NCI-H526 treated with DMSO at 0.1 percent for 48 hours (cell line): ENCODE measurements at regions not wholly inside any gene's neighbourhood (a gene's known extent, or its start where the extent isn't known, plus 50 kb on each side); places are given as distances from the start of the nearest gene placed in this dataset.
A peak's percentile ranks its signal among the peaks of the same experiment; 100 is the strongest.
"Not testable (repeated sequence)": the region's sequence is repeated elsewhere in the genome, so short reads cannot be mapped to it uniquely, and the experiment has no call there.

Source experiments
- DNase-seq: peaks from one replicate; lab custom pipeline; 2025; lab: John Stamatoyannopoulos, UW

GRCh38 chr5:34555699-34556508, 100.2 kb upstream of the RAI14 start:
- DNase-seq: peak; percentile 85

DNA sequence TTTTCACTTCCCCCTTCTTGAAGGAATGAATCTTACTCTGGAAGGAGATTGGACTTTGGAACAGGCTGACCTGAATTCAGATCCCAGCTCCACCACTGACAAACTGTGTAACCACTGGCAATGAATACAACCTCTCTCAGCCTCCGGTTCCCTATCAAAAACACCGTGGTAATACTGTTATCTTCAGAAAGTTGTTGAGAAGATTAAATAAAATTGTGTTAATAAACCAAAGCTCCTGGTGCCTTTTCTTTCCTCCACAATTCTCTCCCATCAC, 99.7 kb upstream of the RAI14 start:
- no peak for DNase-seq

DNA sequence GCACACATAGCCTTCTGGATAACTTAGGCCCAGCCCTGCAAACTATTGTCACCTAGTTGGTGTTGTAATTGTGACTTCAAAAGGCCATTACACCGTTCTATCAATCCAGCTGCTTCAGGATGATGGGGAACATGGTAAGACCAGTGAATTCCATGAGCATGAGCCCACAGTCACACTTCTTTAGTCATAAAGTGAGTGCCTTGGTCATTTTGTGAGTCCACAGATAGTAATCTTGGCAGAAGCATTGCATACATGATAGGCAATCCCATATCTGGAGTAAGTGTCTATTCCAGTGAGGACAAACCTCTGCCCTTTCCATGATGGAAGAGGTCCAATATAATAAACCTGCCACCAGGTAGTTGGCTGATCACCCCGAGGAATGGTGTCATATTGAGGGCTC, 94.5 kb upstream of the RAI14 start:
- DNase-seq: not testable (repeated sequence)

DNA sequence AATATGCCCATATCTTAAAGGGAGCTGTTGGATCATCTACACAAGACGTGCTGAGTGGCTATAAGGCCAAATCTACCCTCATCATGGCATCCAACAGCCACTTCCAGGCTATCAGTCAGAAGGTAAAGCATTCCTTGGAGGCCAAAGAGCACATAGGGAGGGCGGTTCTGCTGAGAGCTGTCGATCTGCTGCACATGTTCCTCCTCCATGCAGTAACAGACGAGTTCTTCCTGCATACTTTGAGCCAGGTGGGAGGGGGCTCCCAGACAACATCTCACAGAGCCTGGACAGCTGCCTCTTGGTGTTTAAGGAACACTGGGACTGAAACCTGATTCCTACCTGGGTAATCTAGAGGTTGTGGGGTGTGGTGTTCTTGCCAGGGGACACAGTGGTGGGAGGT, 93.3 kb upstream of the RAI14 start:
- no peak for DNase-seq

DNA sequence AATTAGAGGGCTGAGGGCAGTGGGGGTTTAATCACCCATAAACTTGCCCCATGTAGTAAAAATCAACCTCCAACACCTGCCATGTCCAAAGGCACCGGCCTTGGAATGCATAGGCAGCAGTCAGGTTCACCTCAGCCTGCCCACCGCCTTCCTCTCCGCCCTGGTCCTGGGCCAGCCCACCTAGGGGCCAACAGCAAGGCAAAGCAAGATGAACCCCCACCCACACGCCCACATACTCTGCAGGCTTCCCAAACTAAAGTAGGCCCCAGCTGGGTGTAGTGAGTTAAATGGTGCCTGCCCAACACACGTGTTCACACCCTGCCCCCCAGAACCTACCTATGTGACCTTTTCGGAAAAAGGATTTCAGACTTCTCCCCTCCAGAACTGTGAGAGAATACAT, 92.9 kb upstream of the RAI14 start:
- DNase-seq: no peak

DNA sequence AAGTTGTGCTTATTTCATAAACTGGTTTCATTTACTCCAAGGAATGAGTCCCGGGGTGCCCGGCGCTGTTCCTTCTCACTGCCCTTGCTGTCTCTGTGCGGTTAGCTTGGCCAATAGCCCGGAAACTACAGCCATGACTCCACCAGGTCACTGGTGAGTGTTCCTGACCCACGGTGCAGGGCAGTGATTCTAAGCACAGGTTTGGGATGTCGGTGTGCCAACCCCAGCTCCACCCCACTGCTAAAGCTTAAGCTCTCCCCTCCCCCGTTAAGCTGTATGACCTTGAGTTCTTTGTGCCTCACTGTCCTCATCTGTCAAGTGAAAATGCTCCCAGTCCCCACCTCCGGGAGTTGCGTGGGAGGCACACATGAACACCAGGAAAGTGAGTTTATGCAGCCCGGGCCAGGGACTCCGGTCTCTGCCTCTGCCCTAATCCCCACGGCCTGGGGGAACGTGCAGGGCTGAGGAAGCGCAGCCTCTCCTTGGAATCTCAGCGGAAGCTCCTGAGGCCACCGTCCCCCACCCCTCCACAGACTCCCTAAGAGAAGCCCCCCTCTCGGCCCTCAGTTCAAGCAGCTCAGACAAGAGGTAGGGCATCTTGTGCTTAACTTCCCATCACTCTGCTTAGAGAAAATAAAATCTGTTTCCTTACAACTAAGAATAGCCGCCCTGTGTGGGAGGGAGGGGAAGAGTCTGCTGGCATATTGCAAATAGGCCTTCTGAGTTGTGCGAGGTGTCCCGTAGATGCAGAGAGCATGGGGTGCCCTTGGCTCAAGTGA, 92.0 kb upstream of the RAI14 start:
- no peak for DNase-seq

DNA sequence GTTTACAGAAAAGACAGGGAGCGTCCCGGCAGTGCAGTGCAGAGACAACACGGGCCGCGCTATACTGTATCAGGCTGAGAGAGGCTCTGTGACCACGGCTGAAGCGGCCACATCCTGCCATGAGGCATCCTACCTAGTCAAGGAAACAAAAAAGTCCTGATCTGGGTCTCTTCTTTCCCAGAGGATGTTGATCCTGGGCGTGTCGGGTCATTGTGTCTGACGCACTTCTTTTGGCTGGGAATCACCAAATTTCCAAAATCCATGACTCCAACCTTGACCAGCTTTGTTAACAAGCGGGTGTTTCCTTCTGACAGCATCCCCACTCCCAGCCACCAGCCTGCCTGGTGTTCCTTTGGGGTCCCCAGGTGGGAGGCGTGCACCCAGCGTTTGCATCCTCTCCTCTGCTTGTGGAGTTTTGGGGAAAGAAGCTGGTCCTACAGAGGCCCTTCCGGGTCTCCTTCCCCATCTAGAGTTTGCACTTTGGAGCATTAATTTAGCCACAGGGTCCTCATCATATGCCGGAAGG, 91.4 kb upstream of the RAI14 start:
- no peak for DNase-seq

- DNase-seq: no peak
Measured at GRCh38 chr5:34570143-34570542, 86.0 kb upstream of the RAI14 start.

DNA sequence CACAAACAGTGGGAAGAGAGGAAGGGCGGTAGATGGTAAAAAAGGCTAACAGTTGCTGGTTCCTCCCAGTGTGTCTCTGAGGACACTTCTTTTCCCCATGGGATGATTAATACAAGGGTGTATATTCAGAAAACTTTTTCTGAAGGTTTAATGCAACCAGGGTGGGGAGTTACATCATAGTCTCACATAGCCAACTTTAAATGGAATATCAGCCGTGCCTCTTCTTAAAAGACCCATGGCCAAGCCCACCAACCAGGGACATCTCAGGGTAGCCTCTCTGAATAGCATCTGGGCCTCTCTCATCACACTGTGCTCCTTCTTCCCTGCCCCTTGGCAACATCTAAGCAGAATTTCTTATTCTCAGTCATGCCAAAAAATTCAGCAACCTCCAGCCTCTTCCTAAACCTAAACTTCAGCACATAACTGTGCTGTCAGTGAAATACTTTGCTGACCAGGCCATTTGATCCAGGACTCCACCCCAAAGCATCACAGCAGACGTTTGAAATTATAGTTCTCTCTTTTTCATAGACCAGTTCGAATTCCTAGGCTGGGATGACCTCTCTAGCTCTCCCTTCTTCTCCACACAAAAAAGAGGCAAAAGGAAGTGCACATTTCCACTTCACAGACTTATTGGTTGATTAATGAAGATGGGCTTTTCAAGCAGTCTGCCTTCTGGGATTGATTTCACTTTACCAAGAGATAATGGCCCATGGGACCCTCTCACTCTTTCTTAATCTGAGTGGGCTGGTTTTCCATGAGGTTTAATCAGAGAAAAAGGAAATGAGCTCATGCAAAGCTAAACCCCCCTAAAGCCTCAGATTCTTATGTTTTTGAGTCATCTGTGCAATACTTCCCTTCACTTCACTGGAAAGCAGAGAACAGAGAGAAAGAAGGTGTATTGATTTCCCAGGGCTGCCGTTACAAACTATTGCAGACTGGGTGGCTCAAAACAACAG, 85.1 kb upstream of the RAI14 start:
- no peak for DNase-seq

- no peak for DNase-seq
Measured at GRCh38 chr5:34571677-34572041, 84.5 kb upstream of the RAI14 start.

- no peak for DNase-seq
Measured at GRCh38 chr5:34574936-34575467, 81.1 kb upstream of the RAI14 start.

DNA sequence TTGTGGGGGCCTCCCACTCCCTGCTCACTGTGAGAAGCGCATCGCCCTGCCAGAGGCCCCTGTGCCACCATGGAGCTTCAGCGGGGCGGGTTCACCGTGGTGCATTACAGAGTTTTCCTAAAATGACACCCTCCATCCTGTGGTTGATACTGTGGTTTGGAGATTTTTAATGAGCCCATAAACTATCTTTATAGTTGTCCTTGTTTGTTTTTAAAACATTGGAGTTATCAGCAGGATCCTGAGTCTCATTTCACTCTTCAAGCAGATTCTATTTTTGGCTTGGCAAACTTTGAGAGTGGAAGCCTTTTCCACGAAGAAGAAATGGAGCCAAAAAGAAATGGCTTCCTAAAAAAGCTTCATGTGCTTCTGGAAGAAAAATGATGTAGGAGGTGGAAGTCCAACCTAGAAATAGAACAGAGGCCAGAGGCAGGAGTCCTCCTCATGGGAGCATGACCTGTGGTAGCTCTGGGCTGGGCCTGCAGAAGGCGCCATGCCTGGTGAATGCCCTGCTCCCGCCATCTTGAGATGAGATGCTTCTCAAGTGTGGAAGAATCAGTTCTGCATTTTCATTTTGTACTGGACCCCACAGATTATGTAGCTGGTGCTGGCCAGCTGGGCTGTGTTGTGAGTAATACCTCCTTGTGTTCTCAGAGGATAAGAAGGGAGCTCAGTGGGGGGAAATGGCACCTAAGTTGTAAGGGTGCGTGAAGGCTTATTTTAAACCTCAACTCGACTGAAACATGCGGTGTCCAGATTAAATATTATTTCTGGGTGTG, 79.0 kb upstream of the RAI14 start:
- no peak for DNase-seq

GRCh38 chr5:34578962-34579361, 77.2 kb upstream of the RAI14 start:
- no peak for DNase-seq

- DNase-seq: no peak
Measured at GRCh38 chr5:34580983-34581382, 75.1 kb upstream of the RAI14 start.

DNA sequence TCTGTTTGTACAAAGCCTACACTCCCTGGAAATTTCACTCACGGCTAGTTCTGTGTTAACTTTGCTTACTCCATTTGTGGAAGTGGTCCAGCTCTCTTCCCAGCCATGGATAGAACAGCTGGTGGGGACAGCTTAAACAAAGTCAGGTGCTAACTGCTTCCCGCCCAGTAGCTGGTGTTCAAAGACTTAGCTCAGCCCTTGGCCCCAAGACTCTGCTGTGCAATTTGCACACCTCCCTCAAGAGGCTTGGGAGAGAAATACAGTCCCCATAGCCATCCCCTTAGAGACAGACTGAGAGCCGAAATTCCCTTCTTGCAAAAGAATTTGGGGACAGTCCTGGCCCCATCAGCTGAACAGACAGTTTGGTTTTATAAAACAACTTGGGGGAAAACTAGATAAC, 73.8 kb upstream of the RAI14 start:
- DNase-seq: no peak

- no peak for DNase-seq
Measured at GRCh38 chr5:34583167-34583566, 73.0 kb upstream of the RAI14 start.

DNA sequence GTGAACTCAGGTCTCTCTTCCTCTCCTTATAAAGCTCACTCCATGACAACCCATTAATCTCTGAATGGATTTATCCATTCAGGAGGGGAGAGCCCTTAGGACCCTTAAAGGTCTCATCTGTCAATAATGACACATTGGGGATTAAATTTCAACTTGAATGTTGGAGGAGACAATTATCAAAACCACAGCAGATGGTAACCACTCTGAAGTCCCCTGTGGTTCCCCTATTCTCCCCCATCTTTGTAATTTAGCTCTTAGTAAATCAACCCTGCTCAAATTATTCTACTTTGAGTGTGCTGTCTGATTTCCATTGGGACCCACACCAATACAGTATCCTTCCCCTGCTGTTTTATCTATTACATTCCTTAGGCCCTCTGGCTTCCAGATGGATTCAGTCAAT, 72.0 kb upstream of the RAI14 start:
- DNase-seq: no peak

GRCh38 chr5:34585601-34586104, 70.5 kb upstream of the RAI14 start:
- no peak for DNase-seq

GRCh38 chr5:34586117-34586885, 69.8 kb upstream of the RAI14 start:
- DNase-seq: no peak
